GM21737 (cell line): ENCODE measurements at regions not wholly inside any gene's neighbourhood (a gene's known extent, or its start where the extent isn't known, plus 50 kb on each side); places are given as distances from the start of the nearest gene placed in this dataset.

Experiments used
- ATAC-seq: cut with Tn5 transposase; IDR thresholded peaks from one replicate; pipeline ENCODE4 v1.9.1; 2021; ENCODE audit warnings: mild to moderate bottlenecking, moderate library complexity; ENCODE audit not compliant: unreplicated experiment

DNA sequence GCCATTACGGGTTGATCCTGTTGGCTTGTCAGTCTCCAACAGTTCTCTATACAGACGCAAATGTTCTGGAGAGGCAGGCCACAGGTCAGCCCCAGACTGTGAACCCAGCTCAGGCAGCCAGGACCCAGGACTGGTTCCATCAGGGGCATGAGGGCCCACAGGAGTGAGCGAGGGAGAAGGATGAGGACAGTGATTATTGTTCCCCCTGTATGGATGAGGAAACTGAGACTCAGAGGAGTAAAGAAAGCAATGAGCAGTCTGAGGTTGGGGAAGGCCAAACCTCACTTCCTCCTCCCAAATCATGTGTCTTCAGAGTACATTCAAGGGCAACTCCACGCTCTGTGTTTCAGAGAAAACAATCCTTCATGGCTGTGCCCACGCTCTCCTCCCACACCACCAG is 121.9 kb downstream of the RPLP1 start:
- ATAC-seq: no peak

DNA sequence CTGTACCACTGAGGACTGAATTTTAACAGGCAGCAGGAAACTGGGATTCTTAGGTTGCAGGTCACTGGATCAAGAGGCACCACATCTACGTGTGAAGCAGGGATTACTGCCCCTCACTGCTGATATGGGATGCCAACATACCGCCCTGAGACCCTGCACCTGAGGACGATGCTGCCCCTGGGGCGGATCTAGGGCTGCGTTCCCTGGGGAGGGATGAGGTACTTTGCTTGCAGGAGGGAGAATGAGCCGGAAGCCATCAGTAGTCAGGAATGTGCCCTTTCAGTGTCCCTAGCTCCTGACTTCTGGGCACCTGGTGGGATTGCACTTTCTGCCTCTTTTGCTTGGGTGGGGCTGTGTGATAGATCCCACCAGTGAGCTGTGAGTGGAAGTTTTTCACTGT is 122.8 kb downstream of the RPLP1 start:
- ATAC-seq: no peak

DNA sequence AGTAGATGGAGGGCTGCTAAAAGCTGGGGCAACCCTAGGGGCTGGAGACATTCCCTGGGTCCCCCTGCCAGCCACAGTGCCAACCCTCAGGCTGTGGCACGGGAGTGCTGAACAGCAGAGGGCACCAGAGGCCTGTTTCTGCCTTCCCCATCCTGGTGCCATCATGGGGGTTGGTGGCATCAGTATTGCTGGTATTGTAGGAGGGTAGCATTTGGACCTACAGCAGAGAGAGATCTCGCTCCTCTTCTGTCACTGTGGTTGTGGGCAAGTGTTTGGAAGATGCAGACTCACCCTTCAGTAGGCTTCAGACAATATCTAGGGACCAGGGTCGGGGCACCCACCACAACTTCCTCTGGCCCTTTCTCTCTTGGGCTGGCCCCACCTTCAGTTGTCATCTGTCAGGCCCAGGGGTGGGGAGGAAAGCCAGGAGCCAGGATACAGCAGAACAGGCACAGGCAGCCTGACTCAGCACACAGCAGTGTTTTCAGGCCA is 123.5 kb downstream of the RPLP1 start:
- ATAC-seq: no peak

DNA sequence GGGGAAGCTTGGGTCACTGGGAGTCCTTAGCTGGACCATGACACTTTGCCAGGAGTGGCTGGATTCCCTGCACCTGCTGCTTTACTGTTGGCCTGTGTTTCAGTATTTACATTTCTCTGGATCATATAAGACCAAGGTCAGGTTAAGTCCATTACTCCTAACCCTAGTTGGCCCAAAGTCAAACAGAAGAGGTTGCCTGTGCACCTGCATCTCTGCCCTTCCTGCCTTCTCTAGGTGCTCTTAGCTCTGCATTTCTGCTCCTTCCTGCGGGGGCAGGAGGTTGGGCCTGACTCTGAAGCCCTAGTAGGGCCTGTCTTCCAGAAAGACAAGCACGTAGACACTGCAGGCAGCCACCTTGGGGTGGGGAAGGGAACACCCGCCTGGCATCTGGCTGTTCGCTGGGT is 124.3 kb downstream of the RPLP1 start:
- no peak for ATAC-seq

DNA sequence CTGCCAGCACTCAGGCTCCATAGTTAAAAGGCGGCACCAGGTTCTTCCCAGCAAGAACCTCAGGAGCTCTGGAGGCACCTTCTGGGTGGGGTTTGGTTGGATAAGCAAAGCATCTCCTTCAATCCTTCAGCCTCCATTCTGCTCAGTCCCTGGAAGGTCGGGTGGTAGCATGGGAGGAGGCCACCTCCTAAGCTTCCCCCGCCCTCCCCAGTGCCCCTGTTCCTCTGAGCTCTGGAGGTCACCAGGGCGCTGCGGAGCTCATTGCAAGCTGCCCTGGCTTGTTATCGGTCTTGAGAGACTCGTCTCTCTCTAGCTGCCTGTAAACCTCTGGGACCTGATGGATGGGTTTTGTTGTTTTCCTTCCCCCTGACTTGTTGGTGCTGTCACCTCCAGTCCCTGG is 124.8 kb downstream of the RPLP1 start:
- ATAC-seq: no peak

DNA sequence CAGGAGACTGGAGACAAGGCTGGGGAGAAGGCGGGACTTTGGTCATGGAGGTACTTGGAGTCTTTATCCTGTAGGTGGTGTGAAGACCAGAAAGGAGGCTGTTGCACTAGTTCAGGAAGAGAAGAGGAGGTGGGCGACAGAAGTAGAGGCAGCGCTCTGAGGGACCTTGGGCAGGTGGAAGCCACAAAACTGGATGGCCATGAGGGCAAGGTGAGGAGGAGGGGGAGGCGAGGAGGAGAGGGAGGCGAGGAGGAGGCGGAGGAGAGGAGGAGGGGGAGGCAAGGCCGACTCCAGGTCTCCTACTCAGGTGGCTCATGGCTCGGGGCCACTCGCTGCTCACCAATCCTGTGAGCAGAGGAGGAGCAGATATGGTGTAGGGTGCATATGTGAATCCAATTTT is 125.6 kb downstream of the RPLP1 start:
- ATAC-seq: no peak

DNA sequence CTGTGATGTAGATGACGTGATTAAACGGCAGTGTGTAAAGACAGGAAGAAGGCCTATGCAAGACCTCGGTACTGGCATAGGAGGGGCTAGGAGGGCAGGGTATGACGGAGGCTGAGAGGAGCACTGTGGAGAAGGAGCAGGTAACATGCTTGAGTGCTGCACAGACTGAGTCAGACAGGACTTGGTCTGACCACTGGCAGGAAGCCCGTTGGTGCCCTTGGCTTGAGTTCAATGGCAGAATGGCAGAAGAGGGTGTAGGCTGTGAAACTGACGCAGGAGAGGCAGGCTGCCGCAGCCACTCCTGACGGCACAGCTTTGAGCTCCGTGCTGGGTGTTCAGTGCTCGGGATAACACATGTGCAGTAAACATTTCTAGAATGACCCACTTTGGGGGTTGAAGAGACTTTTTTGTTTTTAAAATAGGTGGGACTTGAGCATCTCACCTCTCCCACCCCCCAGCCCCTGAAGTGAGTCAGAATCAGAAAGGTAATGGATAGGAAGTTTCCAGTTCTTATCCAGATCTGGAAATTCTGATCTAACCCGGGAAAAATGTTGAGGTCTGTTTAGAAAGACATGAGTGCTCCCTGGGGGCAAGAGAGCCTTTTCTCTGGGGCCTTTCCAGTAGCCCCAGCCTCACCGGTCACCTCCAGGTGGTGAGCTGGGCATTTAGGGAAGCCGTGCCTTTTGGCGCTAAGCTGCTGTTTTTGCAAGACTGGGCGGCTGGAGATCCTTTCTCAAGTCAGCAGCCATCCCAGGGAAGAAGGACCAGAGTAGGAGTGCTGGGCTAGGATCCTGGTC is 126.4 kb downstream of the RPLP1 start:
- no peak for ATAC-seq

DNA sequence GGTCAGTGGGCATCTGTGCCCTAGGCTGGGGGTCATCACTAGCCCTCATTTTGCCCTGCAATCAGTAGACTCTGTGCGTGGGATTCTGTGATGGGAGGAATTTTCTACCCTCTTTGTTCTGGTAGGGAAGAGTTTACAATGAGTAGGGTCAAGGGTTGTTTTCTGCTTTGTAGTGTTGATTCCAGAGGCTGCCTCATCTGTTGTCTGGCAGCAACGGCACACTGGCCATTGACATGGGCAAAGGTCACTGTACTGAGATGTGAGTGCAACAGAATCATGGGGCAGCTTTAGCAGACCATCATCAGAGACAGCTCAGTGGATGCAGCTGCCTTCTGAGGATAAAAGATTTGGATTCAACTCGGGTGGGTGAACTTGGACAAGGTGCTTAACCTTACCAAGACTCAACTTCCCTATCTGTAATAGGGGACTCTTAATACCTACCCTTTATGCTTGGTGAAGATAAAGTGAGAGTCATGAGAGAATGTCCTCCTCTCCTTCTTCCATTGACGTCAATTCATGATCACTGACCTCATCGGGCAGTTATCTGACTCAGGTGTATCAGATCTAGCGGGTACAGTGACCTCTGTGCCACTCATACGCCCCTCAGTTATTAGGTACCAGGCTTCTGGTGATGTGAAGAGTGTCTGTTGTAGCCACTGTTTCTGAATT is 127.5 kb downstream of the RPLP1 start:
- no peak for ATAC-seq

DNA sequence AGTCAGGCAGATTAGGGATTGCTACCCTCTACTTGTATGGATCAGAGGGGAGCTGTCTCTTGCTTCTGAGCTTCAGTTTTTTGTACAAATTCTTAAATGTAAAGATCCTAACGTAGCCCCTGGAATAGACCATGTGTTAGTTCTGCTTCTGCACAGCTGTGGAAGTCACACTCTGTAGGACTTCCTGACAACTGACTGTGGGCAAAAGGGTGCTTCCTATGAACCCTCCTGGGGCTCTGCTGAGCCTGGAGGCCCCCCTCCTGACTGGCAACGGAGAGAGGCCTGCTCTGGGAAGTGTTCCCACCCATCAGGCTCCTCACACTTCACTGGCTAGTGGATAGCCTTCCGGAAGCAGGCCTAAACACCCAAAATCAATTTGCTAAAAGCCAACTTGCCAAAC is 131.0 kb downstream of the RPLP1 start:
- ATAC-seq: no peak

DNA sequence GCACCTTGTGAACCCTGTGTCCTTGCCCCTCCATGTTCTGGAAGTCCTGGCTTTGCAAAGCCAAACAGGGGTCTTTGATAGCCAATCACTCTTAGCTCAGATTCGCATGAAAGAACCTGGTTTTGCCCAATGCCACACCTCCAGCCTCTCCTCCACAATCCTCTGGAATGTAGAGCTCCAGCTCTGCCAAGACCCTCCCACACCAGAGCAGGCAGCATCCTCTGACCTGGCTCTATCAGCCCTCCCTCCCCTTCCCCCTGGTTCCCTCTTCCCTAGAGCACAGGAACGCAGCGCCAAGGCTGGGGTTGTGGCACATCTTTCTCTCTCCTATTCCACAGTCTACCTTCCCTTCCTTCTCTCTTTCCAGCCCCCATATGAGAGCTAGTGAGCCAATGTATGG is 133.3 kb downstream of the RPLP1 start:
- no peak for ATAC-seq

DNA sequence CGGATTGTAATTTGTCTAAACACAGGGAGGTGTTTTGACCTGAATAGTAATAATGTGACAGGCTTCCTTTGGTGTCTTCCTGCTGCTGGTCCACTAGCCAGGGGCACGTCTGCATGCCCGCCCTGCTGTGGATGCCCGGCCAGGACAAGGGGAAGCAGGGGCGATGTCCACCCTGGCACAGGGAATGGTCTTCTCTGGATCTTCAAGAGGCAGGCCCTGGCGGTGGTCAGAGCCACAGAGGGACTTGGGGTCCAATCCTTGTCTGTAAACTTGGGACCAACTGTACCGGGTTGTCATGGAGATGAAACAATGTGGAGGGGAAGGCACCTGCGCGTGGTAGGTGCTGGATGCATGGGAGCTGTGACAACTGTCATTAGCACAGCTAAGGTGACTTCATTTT is 134.1 kb downstream of the RPLP1 start:
- no peak for ATAC-seq

DNA sequence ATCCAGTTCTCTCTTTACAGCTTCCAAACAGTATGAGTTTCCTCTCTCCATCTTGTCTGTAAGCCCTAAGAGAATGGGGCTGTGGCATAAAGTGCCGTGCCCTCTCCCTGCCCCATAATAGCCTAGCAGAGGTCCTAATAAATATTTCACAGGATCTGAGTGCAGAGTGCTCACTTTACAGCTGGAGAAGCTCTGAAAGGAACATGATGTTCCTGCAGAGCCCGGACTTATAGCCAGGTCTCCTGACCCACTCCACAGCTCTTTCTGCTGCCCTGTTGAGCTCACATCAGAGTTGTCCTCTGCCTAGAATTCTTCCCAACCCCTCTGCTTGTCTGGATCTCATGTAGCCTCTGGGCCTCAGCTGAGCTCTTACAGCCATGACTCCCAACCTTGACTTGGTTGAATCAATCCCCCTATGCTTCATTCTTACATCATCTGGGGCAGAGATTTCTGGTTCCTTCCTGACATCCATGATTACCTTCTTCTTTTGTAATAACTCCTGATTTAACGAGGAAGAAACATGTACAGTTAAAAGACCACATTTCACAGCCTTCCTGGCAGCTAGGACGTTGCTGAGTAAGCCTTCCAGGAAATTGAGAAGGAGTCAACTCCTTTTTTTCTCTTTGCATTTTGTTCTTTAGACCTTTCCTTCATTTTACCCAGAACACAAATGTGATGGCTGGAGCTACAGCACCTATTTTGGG is 135.3 kb downstream of the RPLP1 start:
- no peak for ATAC-seq

DNA sequence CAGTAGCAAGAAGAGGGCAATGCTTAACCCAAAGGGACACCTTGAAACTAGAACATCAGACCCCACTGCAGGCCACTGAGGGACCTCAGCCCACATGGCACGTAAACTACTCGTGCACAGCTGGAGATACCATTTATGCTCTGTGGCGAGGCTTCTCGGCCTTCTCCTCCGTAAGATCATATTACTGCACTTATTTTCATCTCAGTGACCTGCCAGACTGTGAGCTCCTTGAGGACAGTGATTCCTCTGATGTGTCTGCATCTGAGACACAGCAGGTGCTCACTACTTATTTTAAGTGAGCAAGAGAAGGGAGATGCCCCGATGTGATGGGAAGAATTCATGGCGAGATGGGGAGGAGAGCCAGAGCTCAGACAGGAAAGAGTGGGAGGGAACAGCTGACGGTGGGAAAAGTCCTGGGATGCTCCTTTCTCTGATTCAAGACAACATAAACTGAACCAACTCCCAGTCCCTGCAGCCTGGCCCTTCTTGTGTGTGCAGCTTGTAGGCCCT is 137.6 kb downstream of the RPLP1 start:
- ATAC-seq: no peak

DNA sequence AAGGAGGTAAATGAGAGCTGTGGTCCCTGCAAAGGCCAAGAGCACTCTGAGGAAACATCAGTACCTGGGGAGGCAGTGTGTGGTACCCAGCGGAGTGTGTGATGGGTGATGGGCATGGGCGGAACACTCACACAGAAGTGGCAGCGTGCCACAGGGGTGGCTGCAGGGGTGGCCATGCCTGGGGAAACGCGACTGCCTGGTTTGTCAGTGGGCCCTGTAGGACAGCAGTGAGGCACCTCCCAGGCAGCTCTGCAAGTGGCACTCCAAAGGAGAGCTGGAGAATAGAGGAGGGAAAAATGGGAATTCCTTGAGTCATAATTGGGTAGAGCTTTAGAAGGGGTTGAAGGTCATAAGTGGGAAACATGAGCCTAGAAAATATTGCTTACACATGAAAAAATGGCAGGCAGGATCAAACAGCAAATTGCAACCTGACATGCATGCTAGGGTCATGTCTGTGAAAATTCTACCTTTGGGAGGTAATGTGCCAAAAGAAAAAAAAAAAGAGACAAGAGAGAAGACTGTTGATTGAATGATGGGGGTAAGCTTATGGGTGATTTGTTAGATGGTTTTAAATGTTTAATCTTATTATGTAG is 138.4 kb downstream of the RPLP1 start:
- ATAC-seq: no peak

DNA sequence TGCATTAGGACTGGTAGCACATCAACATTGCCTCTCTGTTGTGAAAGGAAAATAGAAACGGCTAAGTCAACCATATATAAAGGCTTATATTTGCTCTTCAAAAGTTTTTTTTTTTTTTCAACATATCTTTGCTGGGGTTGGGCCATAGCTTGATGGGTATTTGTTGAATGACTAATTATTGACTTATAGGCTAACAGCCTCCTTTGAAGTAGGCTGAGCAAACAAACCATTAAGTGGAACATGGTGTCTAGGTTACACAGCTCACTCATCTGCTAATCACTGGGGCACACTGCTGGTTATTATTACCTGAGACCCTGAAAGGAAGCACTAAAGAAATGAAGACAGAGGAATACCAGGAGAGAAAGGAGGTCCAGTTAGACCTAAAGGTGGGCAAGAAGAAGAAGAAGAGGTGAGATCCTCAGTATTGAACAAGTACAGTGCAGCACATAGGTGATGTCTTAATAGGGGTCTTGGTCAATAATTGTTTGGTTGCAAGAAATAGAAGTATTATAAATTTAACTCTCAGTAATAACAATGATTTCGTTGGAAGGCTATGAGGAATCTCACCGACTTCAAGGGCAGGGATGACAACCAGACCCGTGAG is 139.4 kb downstream of the RPLP1 start:
- ATAC-seq: no peak

DNA sequence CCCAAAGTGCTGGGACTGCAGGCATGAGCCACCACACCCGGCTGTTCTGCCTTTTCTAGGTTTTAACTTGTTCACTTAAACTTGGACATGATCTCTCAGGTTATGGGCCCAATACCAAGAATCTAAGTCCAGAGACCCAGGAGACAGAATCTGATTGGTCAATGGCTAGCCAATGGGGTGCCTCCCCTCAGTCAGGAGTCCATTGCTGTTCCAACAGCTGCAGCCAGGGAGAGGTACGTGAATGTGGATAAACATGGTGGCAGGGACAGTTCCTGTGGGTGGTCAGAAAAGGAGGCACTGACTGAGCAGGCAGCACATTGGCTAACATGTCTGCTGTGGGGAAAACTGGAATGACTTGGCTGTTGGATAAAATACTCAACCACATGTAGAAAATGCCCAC is 140.3 kb downstream of the RPLP1 start:
- no peak for ATAC-seq

DNA sequence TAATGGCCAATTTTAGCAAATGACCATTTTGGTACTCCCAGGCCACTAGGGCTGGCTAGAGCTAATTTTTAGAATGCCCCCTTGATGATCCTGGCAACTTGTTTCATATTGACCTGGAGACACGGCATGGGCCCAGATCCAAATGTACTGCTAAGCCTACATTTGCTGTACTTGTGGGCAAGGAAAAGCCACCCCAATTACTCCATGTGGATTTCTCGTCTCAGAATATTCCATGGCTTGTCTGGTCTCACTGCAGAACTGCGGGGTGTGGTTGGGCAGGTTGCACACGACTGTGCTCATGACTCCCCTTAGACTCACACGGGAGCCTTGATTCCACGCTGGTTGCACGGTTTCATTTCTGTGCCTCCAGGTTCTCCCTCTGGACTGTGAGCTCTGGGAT is 140.9 kb downstream of the RPLP1 start:
- no peak for ATAC-seq

DNA sequence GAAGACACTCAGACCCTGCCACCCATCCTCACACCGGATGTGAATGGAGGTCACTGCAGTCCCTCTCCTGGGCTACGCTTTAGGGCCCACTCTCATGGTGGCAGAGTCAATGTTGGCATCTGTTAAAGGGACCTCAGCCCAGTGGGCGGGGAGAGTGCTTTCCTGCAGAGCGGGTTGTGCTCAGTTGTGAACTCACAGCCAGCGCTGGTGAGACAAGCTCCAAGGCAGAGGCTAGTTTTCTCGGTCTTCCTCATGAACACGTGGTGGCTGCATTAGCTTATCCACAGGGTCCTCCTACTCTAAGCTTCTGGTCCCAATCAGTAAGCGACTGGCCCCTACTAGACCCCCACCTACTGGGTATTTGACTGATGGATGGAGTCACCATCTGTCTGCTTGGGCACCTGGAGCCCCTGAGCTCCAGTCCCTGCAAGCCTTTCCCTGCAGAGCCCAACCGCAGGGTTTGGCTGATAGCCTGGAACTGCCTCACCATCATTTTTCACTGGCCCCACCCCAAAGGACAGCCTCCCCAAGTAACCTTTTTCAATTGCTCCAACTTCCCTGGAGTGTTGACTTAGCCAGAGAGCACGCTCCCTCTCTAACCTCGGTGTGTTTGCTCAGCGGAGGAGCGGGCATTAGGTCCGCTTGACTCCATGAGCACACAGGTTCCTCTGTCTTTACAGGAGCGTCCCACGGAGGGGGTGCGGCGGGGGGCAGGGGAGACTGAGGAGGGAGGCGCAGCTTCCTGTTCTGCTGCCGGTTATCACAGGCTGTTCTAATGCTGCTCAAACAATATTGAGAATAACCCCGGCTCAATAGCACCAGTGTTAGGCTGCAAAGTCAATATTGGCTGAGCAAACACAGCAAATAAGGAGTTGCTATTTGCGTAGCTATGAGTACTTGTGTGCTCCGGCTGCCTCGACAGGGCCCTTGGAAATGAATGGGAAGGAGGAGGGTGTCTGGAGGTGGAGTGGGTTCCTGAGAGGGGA is 141.7 kb downstream of the RPLP1 start:
- no peak for ATAC-seq

DNA sequence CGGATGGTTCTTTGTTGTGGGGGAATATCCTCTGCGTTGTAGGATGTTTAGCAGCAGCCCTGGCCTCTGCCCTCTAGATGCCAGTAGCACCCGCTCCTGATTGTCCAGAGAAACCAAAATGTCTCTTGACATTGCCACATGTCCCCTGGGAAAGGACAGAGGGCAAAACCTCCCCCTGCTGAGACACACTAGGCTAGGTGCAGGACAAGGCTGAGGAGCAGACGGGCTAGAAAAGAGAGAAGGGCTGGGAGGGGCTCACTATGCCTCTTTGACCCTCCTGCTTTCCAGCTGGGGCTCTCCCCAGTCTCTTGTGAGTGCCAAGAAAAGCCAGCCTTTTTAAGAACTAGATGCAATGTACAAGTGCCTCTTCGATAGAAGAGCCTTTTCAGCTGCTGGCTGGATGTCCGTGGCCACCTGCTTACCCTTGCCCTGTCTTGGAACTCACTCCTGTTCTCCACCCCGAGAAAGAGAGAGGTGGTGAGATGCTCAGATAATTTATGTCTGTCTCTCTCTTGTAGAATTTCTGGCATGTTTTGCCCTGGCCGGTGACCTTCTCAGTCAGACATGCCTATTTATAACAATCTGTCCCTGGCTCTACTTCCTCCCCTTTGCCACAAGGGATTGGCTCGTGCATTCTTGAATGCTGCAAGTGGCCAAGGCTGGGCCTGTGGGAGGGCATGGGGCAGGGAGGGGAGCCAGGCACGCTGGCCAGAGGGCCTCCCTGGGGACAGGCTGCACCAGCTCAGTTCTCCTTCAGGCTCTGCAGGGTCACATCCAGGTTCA is 142.6 kb downstream of the RPLP1 start:
- no peak for ATAC-seq
